Activated CD4-positive, alpha-beta T cell treated with anti-CD3 and anti-CD28 coated beads, Interleukin-2, amount 50 U/mL, for 24 hours (primary cell): ENCODE measurements at regions not wholly inside any gene's neighbourhood (a gene's known extent, or its start where the extent isn't known, plus 50 kb on each side); places are given as distances from the start of the nearest gene placed in this dataset.
"Not testable (repeated sequence)": the region's sequence is repeated elsewhere in the genome, so short reads cannot be mapped to it uniquely, and the experiment has no call there.

ENCODE experiments used
- DNase-seq, 2 donors: peaks; one replicate each; pipeline ENCODE4 v3.0.0-alpha.2; 2020; ENCODE audit warnings: low read depth in 1 of 2, low spot score in 1 of 2

- DNase-seq: no peak
Measured at GRCh38 chr2:58767828-58768714, 526.9 kb upstream of the FANCL start.

GRCh38 chr2:58764338-58765104 lies 523.4 kb upstream of the FANCL start:
- no peak for DNase-seq

- DNase-seq: no peak
Measured at GRCh38 chr2:58762176-58762781, 521.2 kb upstream of the FANCL start.

DNA sequence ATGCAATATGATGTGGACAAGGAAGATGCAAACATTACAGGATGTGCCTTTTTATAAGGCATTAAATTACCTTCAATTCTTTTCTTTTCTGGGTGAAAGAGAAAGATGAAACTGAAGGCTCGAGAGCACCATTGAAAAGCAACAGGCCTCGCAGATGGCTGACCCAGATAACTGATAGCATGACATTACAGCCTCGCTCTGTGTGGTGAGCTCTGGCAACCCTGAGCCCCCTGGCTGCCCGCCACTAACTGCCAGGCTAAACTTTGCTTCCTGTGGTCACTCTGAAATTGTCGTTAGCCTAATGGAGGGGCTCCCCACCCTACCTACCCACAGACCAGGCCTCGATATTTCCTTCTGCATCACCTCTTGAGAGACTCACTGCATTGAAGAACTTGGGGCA lies 516.8 kb upstream of the FANCL start:
- no peak for DNase-seq

DNA sequence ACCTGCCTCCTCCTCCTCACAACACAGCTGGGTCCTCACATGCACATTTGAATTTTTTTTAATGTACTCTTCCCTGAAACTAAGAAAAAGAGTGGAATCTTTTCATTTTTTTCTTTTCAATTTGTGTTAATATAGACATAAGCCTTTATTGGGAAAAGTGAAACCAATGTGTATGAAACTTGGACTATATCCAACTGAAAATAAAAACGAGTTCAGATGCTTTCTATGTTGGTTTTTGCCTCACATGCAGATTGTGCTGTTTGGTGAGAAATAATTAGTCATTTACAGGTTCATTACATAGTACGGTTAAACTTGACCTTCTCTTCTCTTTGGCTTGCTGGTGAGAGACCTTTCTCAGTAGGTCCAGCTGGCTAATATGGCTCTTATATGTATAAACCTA lies 515.2 kb upstream of the FANCL start:
- DNase-seq: no peak

DNA sequence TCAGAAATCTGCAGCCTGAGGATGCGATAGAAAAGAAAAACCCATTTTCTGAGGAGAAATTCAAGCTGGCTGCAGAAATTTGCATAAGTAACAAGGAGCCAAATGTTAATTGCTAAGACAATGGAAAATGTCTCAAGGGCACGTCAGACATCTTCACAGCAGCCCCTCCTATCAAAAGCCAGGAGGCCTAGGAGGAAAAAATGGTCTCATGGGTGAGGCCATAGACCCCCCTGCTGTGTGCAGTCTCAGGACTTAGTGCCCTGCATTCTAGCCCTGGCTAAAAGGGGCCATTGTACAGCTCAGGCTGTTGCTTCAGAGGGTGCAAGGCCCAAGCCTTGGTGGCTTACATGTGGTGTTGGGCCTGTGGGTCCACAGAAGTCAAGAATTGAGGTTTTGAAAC lies 511.4 kb upstream of the FANCL start:
- DNase-seq: not testable (repeated sequence)

DNA sequence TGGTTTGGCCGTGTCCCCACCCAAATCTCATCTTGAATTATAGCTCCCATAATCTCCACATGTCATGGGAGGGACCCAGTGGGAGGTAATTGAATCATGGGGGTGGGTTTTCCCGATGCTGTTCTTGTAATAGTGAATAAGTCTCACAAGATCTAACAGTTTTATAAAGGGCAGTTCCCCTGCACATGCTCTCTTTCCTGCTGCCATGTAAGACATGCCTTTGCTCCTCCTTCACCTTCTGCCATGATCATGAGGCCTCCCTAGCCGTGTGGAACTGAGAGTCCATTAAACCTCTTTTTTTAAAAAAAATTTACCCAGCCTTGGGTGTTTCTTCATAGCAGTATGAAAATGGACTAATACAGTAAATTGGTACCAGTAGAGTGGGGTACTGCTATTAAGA lies 510.6 kb upstream of the FANCL start:
- DNase-seq: not testable (repeated sequence)

- DNase-seq: no peak
Measured at GRCh38 chr2:58749041-58749440, 507.9 kb upstream of the FANCL start.

DNA sequence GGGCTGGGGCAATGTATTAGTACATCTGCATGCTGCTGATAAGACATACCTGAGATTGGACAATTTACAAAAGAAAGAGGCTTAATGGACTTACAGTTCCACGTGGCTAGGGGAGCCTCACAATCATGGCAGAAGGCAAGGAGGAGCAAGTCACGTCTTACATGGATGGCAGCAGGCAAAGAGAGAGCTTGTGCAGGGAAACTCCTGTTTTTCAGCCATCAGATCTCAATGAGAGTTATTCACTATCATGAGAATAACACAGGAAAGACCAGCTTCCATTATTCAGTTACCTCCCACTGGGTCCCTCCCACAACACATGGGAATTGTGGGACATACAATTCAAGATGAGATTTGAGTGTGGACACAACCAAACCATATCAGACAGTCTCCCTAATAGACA lies 504.2 kb upstream of the FANCL start:
- DNase-seq: not testable (repeated sequence)

DNA sequence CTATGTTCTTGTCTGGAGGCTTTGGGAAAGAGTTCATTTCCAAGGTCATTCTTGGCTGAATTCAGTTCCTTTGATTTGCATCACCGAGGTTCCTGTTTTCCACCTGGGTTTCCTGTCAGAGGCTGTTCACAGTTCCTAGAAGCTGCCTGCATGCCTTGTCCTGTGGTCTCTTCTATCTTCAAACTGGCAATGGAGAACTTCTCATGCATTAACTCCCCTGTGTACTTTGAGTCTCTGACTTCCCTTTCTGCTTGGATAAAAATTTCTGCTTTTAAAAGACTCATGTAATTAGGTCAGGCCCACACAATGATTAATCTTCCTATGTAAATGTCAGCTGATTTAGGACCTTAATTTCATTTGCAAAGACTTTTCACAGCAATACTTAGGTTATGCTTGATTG lies 499.3 kb upstream of the FANCL start:
- DNase-seq: no peak

- DNase-seq: no peak
Measured at GRCh38 chr2:58739033-58739432, 497.9 kb upstream of the FANCL start.

DNA sequence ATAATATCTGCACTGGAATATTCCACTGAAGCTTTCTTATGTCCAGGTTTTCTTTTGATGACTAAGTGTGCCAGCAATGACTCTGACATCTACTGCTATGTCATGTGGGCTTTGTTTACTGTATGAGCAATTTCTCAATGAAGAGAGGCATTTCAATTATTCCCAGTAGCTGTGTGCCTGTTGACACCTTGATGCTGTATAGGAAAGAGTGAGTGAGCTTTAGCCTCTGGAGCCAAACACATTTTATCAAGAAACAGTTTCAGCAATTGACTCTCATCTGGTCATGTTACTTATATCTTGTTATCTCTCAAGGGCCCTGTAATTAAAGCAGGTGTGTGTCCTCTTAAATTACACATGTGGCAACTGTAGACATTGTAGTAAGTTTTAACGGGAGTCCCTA lies 493.2 kb upstream of the FANCL start:
- no peak for DNase-seq

GRCh38 chr2:58732999-58733398 lies 491.9 kb upstream of the FANCL start:
- DNase-seq: no peak

DNA sequence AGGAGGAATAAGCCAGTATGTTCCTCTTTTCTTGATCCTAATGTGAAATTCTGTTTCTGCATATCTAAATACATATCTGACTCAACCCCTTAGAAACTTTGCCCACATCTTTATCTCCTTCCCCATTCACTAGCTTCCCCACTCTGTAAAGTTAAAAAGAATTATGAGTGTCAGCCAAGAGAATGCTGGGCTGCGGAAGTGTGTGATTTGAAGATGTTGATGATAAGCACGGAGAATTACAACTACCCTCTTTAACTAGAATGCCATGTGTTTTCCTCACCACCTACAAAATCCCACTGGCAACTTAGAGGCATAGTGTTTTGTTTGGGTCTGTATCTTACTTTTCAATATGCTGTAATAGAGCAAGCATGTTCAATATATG lies 490.4 kb upstream of the FANCL start:
- no peak for DNase-seq

DNA sequence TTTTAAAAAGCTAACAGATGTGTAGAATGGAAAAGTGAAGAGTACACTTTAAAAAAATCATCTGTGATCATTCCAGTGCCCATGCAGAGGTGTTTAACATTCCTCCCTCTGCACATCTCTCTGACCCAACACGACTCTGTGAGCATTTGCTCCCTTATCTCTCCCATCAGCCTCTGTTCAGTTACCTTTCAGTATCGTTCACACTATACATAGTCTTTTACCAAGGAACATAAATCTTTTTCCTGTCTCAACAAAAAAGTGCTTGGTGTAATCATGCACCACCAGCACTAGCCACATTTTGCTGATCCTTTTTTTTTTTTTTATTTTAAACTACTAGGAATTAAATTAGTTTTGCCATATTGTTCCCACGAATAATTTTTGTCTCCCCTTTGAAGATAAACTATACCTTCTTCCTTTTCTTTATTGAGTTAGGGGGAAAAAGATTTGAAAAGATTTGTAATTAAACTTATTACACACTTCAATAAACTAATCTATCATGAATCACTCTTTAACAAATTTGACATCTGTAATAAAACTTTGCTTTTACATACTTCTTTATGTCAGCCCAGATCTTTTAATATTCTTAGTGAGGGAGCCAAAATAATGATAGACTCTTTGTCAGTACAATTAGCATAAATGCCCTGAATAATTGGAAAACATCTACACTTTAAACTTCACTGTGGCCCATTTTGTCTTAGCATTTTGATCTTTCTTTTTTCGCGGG lies 489.8 kb upstream of the FANCL start:
- DNase-seq: no peak

DNA sequence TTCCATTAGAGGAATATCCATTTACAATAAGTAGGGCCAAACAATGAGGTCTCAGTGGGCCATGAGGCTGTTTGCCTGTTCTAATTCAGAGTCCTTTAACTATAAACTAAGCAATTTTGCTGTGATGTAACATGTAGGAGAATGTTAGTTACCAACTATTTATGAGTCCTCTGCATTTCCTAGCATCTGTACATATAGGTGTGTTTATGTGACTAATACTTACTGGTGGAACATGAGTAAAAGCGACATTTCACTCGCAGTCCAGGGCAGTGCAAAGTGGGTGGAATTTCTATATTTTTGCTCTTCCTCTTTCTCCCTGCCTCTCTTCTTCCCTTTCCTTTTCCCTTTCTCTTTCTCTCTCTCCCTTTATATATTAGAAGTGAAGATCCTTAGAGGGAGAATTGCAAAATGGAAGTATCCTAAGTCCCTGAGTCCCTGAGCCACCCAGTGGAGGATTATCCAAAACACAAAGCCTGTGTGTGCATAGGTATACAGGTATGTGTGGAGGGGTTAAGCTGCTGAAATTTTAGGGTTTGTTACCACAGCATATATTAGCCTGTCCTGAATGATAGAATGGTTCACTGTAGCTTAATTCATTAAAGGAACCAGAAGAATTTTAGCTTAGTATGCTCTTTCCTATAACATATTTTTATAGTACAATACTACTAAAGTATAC lies 487.0 kb upstream of the FANCL start:
- DNase-seq: no peak

DNA sequence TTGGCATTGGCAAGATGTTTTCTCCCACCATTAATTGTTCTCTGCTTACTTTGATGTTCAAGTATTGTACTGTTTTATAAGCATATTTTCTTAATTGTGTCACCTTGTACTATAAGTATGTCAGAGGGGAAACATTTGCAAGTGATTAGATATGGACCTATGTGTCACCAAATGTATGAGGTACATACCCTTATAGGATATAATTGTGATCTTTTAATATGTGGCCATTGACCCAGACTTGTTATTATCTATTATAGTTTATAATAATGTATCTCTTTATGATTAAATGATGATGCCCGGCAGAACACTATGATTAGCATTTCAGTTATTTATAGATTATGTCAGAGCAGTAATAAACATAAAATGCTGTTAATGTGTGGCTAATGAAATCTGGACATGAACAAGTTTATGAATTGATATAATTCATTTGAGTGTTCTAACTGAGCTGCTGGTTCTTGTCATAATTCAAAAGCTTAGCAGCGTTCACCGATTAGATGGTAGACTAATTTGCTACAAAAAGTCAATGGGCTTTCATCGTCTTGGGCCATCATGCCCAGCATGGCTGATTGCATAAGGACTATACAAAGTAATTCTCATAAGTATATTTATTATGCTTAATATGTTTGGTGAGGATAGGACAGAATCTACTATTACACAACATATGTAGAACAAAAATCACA lies 480.9 kb upstream of the FANCL start:
- DNase-seq: no peak

GRCh38 chr2:58720770-58721697 lies 479.9 kb upstream of the FANCL start:
- DNase-seq: no peak
